ENCODE measurements at regions not wholly inside any gene's neighbourhood (a gene's known extent, or its start where the extent isn't known, plus 50 kb on each side); places are given as distances from the start of the nearest gene placed in this dataset.

GRCh38 chr10:109178591-109178990 lies 744.7 kb downstream of the XPNPEP1 start:
- DNase-seq: no peak

DNA sequence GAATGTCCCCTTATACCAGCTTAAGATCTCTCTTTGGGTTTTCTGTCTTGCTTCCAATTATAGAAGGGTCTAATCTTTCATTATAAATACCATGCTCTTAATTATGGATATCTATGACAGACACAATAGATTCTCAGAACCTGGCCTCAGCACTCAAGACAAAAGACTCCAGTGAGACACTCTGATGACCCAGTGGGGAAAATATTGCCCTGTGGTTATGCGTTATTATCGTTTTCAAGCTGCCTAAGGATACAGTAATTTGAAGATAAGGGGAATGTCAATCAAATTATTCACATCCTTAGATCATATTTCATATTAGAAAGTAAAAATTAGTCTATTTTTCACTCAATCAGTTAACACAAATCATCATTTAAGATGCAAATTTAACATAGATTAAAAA lies 748.8 kb downstream of the XPNPEP1 start:
- DNase-seq: no peak

DNA sequence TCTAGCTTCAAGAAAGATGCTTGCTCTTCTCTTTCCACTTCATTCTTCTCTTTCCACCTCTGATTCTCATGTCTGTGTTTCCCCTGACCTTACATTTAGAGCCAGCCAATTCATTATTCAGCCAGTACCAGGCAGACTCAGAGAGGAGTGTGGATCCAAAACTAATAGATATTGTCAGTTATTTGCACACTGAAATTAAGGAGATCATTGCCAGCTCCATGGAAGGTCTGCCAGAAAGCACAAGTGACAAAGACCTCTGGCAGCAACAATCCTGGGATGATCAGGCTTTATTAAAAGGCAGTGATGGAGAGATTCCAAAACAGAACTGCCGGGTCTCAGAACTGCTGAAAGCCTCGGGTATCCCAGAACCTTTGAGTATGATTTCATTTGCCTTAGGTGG lies 749.4 kb downstream of the XPNPEP1 start:
- no peak for DNase-seq

- no peak for DNase-seq
These were observed 750.2 kb downstream of the XPNPEP1 start for GRCh38 chr10:109173121-109173520.

DNA sequence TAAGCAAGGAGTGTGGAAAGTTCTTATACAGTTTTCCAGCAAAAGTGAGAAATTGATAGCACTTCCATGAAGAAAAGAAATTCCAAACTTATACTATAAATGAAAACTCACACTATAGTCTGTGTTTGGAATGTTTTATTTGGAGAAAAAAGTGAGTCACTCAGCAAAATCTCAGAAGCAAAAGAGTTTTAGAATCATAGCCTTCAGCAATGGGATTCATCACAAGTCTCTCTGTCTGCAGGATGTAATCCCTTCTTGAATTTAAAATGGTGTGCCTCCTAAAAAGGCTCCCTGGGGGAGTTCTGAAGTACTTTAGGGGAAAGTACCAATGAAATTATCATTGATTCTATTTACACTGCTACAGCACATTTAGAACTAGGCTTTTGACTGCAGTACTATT lies 756.4 kb downstream of the XPNPEP1 start:
- no peak for DNase-seq

GRCh38 chr10:109159351-109159750 lies 764.0 kb downstream of the XPNPEP1 start:
- DNase-seq: no peak

- no peak for DNase-seq
These were observed 766.9 kb downstream of the XPNPEP1 start for GRCh38 chr10:109156396-109156795.

- DNase-seq: no peak
These were observed 773.5 kb downstream of the XPNPEP1 start for GRCh38 chr10:109149666-109150350.

- DNase-seq: no peak
These were observed 795.9 kb downstream of the XPNPEP1 start for GRCh38 chr10:109127363-109127762.

GRCh38 chr10:109126541-109126940 lies 796.8 kb downstream of the XPNPEP1 start:
- DNase-seq: no peak

DNA sequence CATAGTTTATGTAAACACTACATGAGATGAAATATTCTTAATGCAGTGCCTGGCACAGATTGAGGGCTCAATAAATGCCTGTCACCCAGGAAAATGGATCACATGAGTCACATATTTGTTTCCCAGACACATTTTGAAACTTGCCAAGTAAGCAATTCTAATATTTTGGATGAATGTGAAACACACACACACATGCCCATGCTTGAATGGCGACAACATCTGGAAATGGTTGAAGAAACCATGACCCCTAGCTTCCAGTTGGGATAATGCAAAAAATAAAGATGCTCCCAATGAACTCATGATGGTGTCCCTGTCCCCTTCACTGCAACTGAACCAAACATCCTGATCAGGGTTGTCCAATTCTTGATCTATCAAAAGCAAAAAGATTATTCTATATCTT lies 797.3 kb downstream of the XPNPEP1 start:
- no peak for DNase-seq

- DNase-seq: no peak
These were observed 808.1 kb downstream of the XPNPEP1 start for GRCh38 chr10:109115179-109115578.

- no peak for DNase-seq
These were observed 808.7 kb downstream of the XPNPEP1 start for GRCh38 chr10:109114579-109114978.

GRCh38 chr10:109106604-109107003 lies 816.7 kb downstream of the XPNPEP1 start:
- no peak for DNase-seq

- DNase-seq: no peak
These were observed 817.6 kb downstream of the XPNPEP1 start for GRCh38 chr10:109105725-109106124.

DNA sequence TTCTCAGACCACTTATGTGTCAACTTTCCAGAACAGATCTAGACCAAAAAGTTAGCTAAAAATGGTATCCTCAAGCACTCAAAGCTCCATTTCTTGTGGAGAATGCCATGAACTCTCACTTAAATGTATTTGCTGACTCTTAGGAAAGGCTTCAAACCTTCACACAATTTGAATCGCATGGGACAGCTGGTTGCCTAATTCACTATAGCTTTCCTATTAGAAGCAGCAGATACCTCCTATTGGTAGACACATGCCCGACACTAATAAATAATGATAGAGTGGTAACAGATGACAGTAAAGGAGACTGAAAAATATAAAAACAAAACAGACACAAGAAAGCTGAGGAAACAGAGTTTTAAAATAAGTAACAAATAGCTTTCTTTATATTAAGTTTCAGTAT lies 818.5 kb downstream of the XPNPEP1 start:
- DNase-seq: no peak

DNA sequence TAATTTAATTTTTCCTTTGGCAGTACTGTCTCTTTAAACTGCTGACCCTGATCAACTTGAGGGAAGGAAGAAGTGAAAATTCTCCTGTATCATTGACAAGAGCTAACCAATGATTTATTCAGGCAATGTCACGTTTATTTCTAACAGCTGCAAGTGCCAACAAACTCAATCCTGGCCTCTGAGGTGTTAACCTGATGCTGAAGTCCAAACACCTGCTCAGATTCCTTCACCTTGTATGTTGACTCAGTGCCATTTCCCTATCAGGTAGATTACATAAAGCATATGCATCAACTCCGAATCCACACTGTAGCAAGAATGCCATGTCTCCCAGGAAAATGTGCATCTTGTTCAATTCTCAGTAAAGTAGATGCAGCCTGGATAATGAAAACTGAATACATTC lies 820.0 kb downstream of the XPNPEP1 start:
- no peak for DNase-seq

DNA sequence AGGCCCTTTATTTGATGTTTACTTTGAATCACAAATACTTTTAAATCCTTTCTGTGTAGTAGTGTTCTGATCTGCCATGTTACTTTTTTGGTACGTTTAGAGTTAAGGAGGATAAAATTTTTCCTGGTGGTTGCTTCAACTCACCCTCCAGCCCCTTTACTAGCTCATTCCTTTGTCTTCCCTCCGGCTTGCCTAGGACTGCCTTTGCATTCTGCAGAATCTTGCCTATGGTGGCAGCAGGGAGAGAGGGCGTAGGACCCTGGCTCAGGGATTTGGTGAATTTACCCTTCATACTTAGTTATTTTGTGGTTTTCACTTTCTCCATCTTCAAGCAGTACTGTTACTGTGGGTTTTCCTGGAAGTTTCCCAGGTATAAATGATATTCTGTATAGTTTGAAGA lies 833.5 kb downstream of the XPNPEP1 start:
- no peak for DNase-seq

DNA sequence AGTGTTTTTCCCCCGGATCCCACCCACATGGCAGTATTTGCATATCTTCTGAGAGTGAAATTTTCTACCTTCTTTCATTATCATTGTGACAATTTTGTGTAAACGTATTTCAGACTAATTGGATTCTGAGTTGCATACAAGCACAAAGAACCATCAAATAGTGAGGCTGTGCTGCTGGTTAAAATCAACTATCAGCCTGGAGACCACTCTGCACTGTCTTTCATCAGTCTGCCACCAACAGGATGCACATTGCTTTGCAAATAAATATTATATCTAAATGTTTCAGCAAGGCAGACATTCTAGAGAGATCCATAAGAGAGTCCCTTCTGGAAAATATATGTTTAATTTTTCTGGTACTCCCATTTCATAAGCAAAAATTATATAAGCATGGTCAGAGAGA lies 851.8 kb downstream of the XPNPEP1 start:
- no peak for DNase-seq

- no peak for DNase-seq
These were observed 852.8 kb downstream of the XPNPEP1 start for GRCh38 chr10:109070492-109070891.

GRCh38 chr10:109067031-109067430 lies 856.3 kb downstream of the XPNPEP1 start:
- DNase-seq: no peak

DNA sequence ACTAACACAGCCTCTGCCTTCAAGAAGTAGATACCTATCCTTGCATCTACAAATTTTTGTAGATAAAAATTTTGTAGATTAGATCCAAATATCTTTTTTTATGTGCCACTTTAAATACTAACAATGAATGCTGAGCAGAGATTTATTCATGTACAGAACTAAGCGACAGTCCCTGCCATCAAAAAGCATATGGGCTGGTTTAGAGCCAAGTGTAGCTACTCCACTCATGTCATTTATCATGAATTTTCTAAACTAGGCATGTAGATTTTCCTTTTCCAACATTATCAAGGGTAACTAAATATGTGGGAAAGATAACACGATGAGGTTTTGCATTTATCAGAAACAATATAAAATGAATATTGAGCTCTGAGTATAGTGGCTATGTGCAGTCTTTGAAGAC lies 857.5 kb downstream of the XPNPEP1 start:
- no peak for DNase-seq

GRCh38 chr10:109062371-109062770 lies 860.9 kb downstream of the XPNPEP1 start:
- DNase-seq: no peak

GRCh38 chr10:109055243-109055642 lies 868.1 kb downstream of the XPNPEP1 start:
- DNase-seq: no peak

GRCh38 chr10:109047856-109048255 lies 875.5 kb downstream of the XPNPEP1 start:
- no peak for DNase-seq

Data from cerebellar nuclear complex (tissue), 1 donor.